ENCODE measurements at regions not wholly inside any gene's neighbourhood (a gene's known extent, or its start where the extent isn't known, plus 50 kb on each side); places are given as distances from the start of the nearest gene placed in this dataset.

- no peak overlapping the region for H3K27ac ChIP-seq (ENCODE audit: insufficient read length, low read depth, low read length)
- DNase-seq = no peak
- Mint-ChIP-seq H3K36me3 (ENCODE audit: insufficient read depth in 1 of 3, low read depth in 3 of 3) (no peaks in the 10 kb centered on the region), H3K4me1 (no peaks in the 10 kb centered on the region), H3K9me3 (no peaks in the 10 kb centered on the region), H3K4me3 (no peak overlapping the region), H3K27ac (no peak overlapping the region), H3K27me3 (ENCODE audit: low read depth) (no peaks in the 10 kb centered on the region)
- no peaks in the 10 kb centered on the region for H3K4me1 ChIP-seq (ENCODE audit: insufficient read depth, low read length)
- H3K4me2 ChIP-seq (ENCODE audit: insufficient read depth, insufficient read length, low read length) = no peak overlapping the region
- H3K23ac ChIP-seq (ENCODE audit: insufficient read length, low read depth, low read length) = no peak overlapping the region
- no peak overlapping the region for H2BK5ac ChIP-seq (ENCODE audit: insufficient read length, low read length)
- no peak overlapping the region for H3T11ph ChIP-seq (ENCODE audit: low read length)
- no peaks in the 10 kb centered on the region for H4K20me1 ChIP-seq (ENCODE audit: control insufficient read depth, insufficient read depth, insufficient read length)
- no peak overlapping the region for H2BK15ac ChIP-seq (ENCODE audit: low read depth, low read length)
- no peaks in the 10 kb centered on the region for H3K79me1 ChIP-seq (ENCODE audit: insufficient read depth, low read depth, low read length, poor library complexity, severe bottlenecking)
- no CpG with 5 or more reads among the region's 4 CpGs for WGBS (ENCODE audit: extremely low coverage, insufficient read length, low lambda C conversion rate)
- no peak overlapping the region for H2BK120ac ChIP-seq (ENCODE audit: low read depth, low read length, poor library complexity, severe bottlenecking)
- no peak overlapping the region for H3K4ac ChIP-seq (ENCODE audit: low read depth, low read length)
- no peaks in the 10 kb centered on the region for H3K27me3 ChIP-seq (ENCODE audit: insufficient read depth, low read length)
- no peaks in the 10 kb centered on the region for H3K23me2 ChIP-seq (ENCODE audit: insufficient read length, low read depth, low read length, poor library complexity, severe bottlenecking)
- no peak overlapping the region for H2BK12ac ChIP-seq (ENCODE audit: insufficient read length, low read depth, low read length)
- H2AFZ ChIP-seq (ENCODE audit: low read length) = no peak overlapping the region
- H3K14ac ChIP-seq (ENCODE audit: insufficient read depth, low read length) = no peak overlapping the region
- no peak overlapping the region for H4K91ac ChIP-seq (ENCODE audit: insufficient read length, low read depth, low read length)
- no peaks in the 10 kb centered on the region for H3K9me3 ChIP-seq (ENCODE audit: control insufficient read depth, low read depth, low read length)
- H4K5ac ChIP-seq (ENCODE audit: insufficient read length, low read depth, low read length) = no peak overlapping the region
- H3K79me2 ChIP-seq (ENCODE audit: insufficient read depth, low read length) = no peaks in the 10 kb centered on the region
- H3K56ac ChIP-seq (ENCODE audit: insufficient read length, low read depth, low read length) = no peak overlapping the region
- no peak overlapping the region for H3K18ac ChIP-seq (ENCODE audit: insufficient read length, low read depth, low read length)
- no peak overlapping the region for H4K8ac ChIP-seq (replicated peaks; ENCODE audit: insufficient read length, low read depth, low read length)
- TF ChIP-seq CTCF (conservative IDR thresholded peaks at IDR 0.05) = no peak
- no peak overlapping the region for H3K9ac ChIP-seq (ENCODE audit: extremely low read depth, insufficient read length, low read length)
- no peak overlapping the region for H2AK5ac ChIP-seq (ENCODE audit: insufficient read length, low read length)
- H2BK20ac ChIP-seq (ENCODE audit: low read depth, low read length, poor library complexity, severe bottlenecking) = no peak overlapping the region
Observed at GRCh38 chr4:164293203-164293602, 460.7 kb upstream of the SMIM31 start.
